Hematopoietic multipotent progenitor cell treated with erythropoietin and hydrocortisone succinate and interleukin-3 and kit ligand, for 15 days (in vitro differentiated cells): ENCODE measurements at regions not wholly inside any gene's neighbourhood (a gene's known extent, or its start where the extent isn't known, plus 50 kb on each side); places are given as distances from the start of the nearest gene placed in this dataset.
"Not testable (repeated sequence)": the region's sequence is repeated elsewhere in the genome, so short reads cannot be mapped to it uniquely, and the experiment has no call there.

Experiments
- DNase-seq: peaks from one replicate; pipeline ENCODE4 v3.0.0-alpha.2; 2015; ENCODE audit warnings: low spot score

GRCh38 chr1:98575955-98576354, 85.6 kb upstream of the SNX7 start:
- DNase-seq: no peak

- no peak for DNase-seq
Observed at GRCh38 chr1:98565951-98566350, 95.6 kb upstream of the SNX7 start.

GRCh38 chr1:98559291-98559690, 102.2 kb upstream of the SNX7 start:
- no peak for DNase-seq

GRCh38 chr1:98557895-98558294, 103.6 kb upstream of the SNX7 start:
- DNase-seq: no peak

GRCh38 chr1:98556521-98557158, 104.9 kb upstream of the SNX7 start:
- DNase-seq: no peak

- no peak for DNase-seq
Observed at GRCh38 chr1:98555814-98556213, 105.7 kb upstream of the SNX7 start.

- not testable (repeated sequence) for DNase-seq
Observed at GRCh38 chr1:98552576-98553074, 108.9 kb upstream of the SNX7 start.

- no peak for DNase-seq
Observed at GRCh38 chr1:98550076-98550475, 111.4 kb upstream of the SNX7 start.

GRCh38 chr1:98546319-98546718, 115.2 kb upstream of the SNX7 start:
- DNase-seq: no peak

GRCh38 chr1:98538106-98538505, 123.4 kb upstream of the SNX7 start:
- no peak for DNase-seq

GRCh38 chr1:98523256-98523655, 138.3 kb upstream of the SNX7 start:
- no peak for DNase-seq

- no peak for DNase-seq
Observed at GRCh38 chr1:98516306-98516705, 145.2 kb upstream of the SNX7 start.

- DNase-seq: no peak
Observed at GRCh38 chr1:98515744-98516143, 145.8 kb upstream of the SNX7 start.

- not testable (repeated sequence) for DNase-seq
Observed at GRCh38 chr1:98512216-98512615, 149.3 kb upstream of the SNX7 start.

GRCh38 chr1:98503771-98504170, 157.8 kb upstream of the SNX7 start:
- no peak for DNase-seq

- DNase-seq: no peak
Observed at GRCh38 chr1:98502937-98503336, 158.6 kb upstream of the SNX7 start.

- no peak for DNase-seq
Observed at GRCh38 chr1:98500324-98500723, 161.2 kb upstream of the SNX7 start.

GRCh38 chr1:98498651-98499050, 162.9 kb upstream of the SNX7 start:
- no peak for DNase-seq

- no peak for DNase-seq
Observed at GRCh38 chr1:98497497-98497896, 164.0 kb upstream of the SNX7 start.

GRCh38 chr1:98496256-98496995, 165.1 kb upstream of the SNX7 start:
- no peak for DNase-seq

- no peak for DNase-seq
Observed at GRCh38 chr1:98493469-98493868, 168.1 kb upstream of the SNX7 start.

- no peak for DNase-seq
Observed at GRCh38 chr1:98490099-98490498, 171.4 kb upstream of the SNX7 start.

GRCh38 chr1:98487620-98488019, 173.9 kb upstream of the SNX7 start:
- no peak for DNase-seq

- no peak for DNase-seq
Observed at GRCh38 chr1:98482611-98483010, 178.9 kb upstream of the SNX7 start.
